ENCODE measurements at regions not wholly inside any gene's neighbourhood (a gene's known extent, or its start where the extent isn't known, plus 50 kb on each side); places are given as distances from the start of the nearest gene placed in this dataset.

GRCh38 chr5:88388476-88389337 lies 120.1 kb upstream of the TMEM161B start:
- TF ChIP-seq, protein P1, sequence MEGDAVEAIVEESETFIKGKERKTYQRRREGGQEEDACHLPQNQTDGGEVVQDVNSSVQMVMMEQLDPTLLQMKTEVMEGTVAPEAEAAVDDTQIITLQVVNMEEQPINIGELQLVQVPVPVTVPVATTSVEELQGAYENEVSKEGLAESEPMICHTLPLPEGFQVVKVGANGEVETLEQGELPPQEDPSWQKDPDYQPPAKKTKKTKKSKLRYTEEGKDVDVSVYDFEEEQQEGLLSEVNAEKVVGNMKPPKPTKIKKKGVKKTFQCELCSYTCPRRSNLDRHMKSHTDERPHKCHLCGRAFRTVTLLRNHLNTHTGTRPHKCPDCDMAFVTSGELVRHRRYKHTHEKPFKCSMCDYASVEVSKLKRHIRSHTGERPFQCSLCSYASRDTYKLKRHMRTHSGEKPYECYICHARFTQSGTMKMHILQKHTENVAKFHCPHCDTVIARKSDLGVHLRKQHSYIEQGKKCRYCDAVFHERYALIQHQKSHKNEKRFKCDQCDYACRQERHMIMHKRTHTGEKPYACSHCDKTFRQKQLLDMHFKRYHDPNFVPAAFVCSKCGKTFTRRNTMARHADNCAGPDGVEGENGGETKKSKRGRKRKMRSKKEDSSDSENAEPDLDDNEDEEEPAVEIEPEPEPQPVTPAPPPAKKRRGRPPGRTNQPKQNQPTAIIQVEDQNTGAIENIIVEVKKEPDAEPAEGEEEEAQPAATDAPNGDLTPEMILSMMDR (IDR thresholded peaks at IDR 0.05; ENCODE audit: insufficient read depth, low read depth, low read length, missing control alignments): no peak
- H3K4me3 ChIP-seq (ENCODE audit: low read length): no peak overlapping the region
- no peak for DNase-seq (ENCODE audit: low read depth)

GRCh38 chr5:88384886-88385285 lies 116.2 kb upstream of the TMEM161B start:
- TF ChIP-seq, protein P1 (IDR thresholded peaks at IDR 0.05; ENCODE audit: insufficient read depth, low read depth, low read length, missing control alignments): no peak
- no peak for DNase-seq (ENCODE audit: low read depth)
- no peak overlapping the region for H3K4me3 ChIP-seq (ENCODE audit: low read length)

GRCh38 chr5:88380332-88380731 lies 111.7 kb upstream of the TMEM161B start:
- H3K4me3 ChIP-seq (ENCODE audit: low read length): no peak overlapping the region
- DNase-seq (ENCODE audit: low read depth): no peak
- TF ChIP-seq, protein P1 (IDR thresholded peaks at IDR 0.05; ENCODE audit: insufficient read depth, low read depth, low read length, missing control alignments): no peak

- TF ChIP-seq, protein P1 (IDR thresholded peaks at IDR 0.05; ENCODE audit: insufficient read depth, low read depth, low read length, missing control alignments): no peak
- H3K4me3 ChIP-seq (ENCODE audit: low read length): no peak overlapping the region
- no peak for DNase-seq (ENCODE audit: low read depth)
Observed at GRCh38 chr5:88377705-88378656, 109.3 kb upstream of the TMEM161B start.

- DNase-seq (ENCODE audit: low read depth): no peak
- no peak overlapping the region for H3K4me3 ChIP-seq (ENCODE audit: low read length)
- TF ChIP-seq, protein P1 (IDR thresholded peaks at IDR 0.05; ENCODE audit: insufficient read depth, low read depth, low read length, missing control alignments): no peak
Observed at GRCh38 chr5:88377240-88377639, 108.6 kb upstream of the TMEM161B start.

- no peak for DNase-seq (ENCODE audit: low read depth)
- TF ChIP-seq, protein P1 (IDR thresholded peaks at IDR 0.05; ENCODE audit: insufficient read depth, low read depth, low read length, missing control alignments): no peak
- H3K4me3 ChIP-seq (ENCODE audit: low read length): no peak overlapping the region
Observed at GRCh38 chr5:88376728-88377127, 108.1 kb upstream of the TMEM161B start.
